ENCODE measurements at regions not wholly inside any gene's neighbourhood (a gene's known extent, or its start where the extent isn't known, plus 50 kb on each side); places are given as distances from the start of the nearest gene placed in this dataset.

- no peaks in the 10 kb centered on the region for H3K27me3 ChIP-seq (ENCODE audit: control insufficient read depth, insufficient read depth, low read length)
- H3K4me1 ChIP-seq (ENCODE audit: control insufficient read depth, insufficient read depth, low read length), result no peaks in the 10 kb centered on the region
- no peak for ATAC-seq
- no peak overlapping the region for H3K27ac ChIP-seq (ENCODE audit: low read length)
- no peak for DNase-seq (ENCODE audit: low read depth, low spot score)
- H3K36me3 ChIP-seq (ENCODE audit: control insufficient read depth, insufficient read depth, low read length), result no peaks in the 10 kb centered on the region
- in situ Hi-C loops (cut with HindIII; ENCODE audit: low pct_unique_long_range_greater_than_20kb, low sequenced_read_pairs), result no loop called here
- no TSS peak for BruUV-seq (replicated peaks)
- TF ChIP-seq POLR2AphosphoS5 (IDR thresholded peaks at IDR 0.05; ENCODE audit: low read depth, low read length) (no peak), REST (IDR thresholded peaks at IDR 0.05; ENCODE audit: insufficient read depth in 1 of 2, low read depth in 2 of 2, low read length in 1 of 2) (no peak), SIN3A (IDR thresholded peaks at IDR 0.05; ENCODE audit: borderline replicate concordance, insufficient read depth, low read depth, low read length) (no peak), CTCF (IDR thresholded peaks at IDR 0.05) (no peak), TCF7L2 (IDR thresholded peaks at IDR 0.05; ENCODE audit: low read depth, low read length) (no peak)
- intact Hi-C loops (cut with micrococcal nuclease; ENCODE audit: unreplicated experiment), result no loop called here
- ChIA-PET POLR2A (interaction anchor here (0.6 kb wide), 1 partner anchor 38 kb away, joined by 3 read pairs; no protein-coding TSS in a partner anchor), CTCF (no interaction called here)
- H3K9me3 ChIP-seq (ENCODE audit: control insufficient read depth, insufficient read depth, low read depth, low read length), result no peaks in the 10 kb centered on the region
- no peak overlapping the region for H3K4me3 ChIP-seq (ENCODE audit: low read depth in 2 of 2, low read length in 2 of 2)
These were observed 145.3 kb upstream of the DPH6 start for GRCh38 chr15:35691173-35691761.

- BruUV-seq (replicated peaks), result no TSS peak
- Histone ChIP-seq H3K4me3 (ENCODE audit: low read depth in 2 of 2, low read length in 2 of 2) (no peak overlapping the region), H3K36me3 (ENCODE audit: control insufficient read depth, insufficient read depth, low read length) (no peaks in the 10 kb centered on the region), H3K27me3 (ENCODE audit: control insufficient read depth, insufficient read depth, low read length) (no peaks in the 10 kb centered on the region), H3K4me1 (ENCODE audit: control insufficient read depth, insufficient read depth, low read length) (no peaks in the 10 kb centered on the region), H3K9me3 (ENCODE audit: control insufficient read depth, insufficient read depth, low read depth, low read length) (no peaks in the 10 kb centered on the region), H3K27ac (ENCODE audit: low read length) (no peak overlapping the region)
- TF ChIP-seq POLR2AphosphoS5 (IDR thresholded peaks at IDR 0.05; ENCODE audit: low read depth, low read length) (no peak), SIN3A (IDR thresholded peaks at IDR 0.05; ENCODE audit: borderline replicate concordance, insufficient read depth, low read depth, low read length) (no peak), CTCF (IDR thresholded peaks at IDR 0.05) (no peak), TCF7L2 (IDR thresholded peaks at IDR 0.05; ENCODE audit: low read depth, low read length) (no peak), REST (IDR thresholded peaks at IDR 0.05; ENCODE audit: insufficient read depth in 1 of 2, low read depth in 2 of 2, low read length in 1 of 2) (no peak)
- ChIA-PET POLR2A (no interaction called here), CTCF (no interaction called here)
- intact Hi-C loops (cut with micrococcal nuclease; ENCODE audit: unreplicated experiment) (no loop called here), in situ Hi-C loops (cut with HindIII; ENCODE audit: low pct_unique_long_range_greater_than_20kb, low sequenced_read_pairs) (no loop called here)
- ATAC-seq (no peak), DNase-seq (ENCODE audit: low read depth, low spot score) (no peak)
These were observed 146.2 kb upstream of the DPH6 start for GRCh38 chr15:35691891-35692867.

Measured in Panc1 (cell line).